ENCODE measurements at regions not wholly inside any gene's neighbourhood (a gene's known extent, or its start where the extent isn't known, plus 50 kb on each side); places are given as distances from the start of the nearest gene placed in this dataset.
A peak's percentile ranks its signal among the peaks of the same experiment; 100 is the strongest.

DNA sequence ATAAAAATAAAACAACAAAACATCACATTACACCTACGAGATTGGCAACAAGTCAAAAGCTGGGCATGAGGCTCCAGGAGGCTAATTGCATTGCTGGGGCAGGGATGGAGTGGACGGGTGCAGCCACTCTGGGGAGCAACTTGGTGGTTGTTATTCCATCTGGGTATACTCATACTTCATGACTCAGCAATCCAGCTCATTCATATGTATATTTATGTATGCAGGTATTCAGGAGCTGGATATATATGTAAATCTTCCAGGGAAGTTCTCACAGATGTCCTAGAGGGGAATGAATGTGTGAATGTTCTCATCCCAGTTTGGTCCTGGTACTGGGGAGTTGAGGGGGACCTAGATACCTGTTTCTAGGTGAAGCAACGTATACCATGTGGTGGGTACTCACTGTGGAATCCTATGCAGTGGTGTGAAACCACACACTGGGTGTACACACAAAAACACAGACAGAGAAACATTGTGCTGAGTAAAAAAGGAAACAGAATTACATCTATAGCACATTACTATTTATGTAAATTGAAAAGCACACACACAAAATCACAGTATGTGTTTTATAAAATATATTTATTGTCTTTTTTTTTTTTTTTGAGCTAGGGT, 79.7 kb upstream of the RAB4A start:
- peak overlapping the region; percentile 86 for H3K27ac ChIP-seq (ENCODE audit: low read depth)
- TF ChIP-seq POLR2AphosphoS5 (IDR thresholded peaks at IDR 0.05; ENCODE audit: low read depth), result peak; percentile 41; the same call in 1 of the 2 replicates
- TF ChIP-seq CREB1 (CRISPR knock-in tag; IDR thresholded peaks at IDR 0.05; ENCODE audit: low read depth), result peak; percentile 42; the same call in 1 of the 2 replicates
- TF ChIP-seq, protein P1, sequence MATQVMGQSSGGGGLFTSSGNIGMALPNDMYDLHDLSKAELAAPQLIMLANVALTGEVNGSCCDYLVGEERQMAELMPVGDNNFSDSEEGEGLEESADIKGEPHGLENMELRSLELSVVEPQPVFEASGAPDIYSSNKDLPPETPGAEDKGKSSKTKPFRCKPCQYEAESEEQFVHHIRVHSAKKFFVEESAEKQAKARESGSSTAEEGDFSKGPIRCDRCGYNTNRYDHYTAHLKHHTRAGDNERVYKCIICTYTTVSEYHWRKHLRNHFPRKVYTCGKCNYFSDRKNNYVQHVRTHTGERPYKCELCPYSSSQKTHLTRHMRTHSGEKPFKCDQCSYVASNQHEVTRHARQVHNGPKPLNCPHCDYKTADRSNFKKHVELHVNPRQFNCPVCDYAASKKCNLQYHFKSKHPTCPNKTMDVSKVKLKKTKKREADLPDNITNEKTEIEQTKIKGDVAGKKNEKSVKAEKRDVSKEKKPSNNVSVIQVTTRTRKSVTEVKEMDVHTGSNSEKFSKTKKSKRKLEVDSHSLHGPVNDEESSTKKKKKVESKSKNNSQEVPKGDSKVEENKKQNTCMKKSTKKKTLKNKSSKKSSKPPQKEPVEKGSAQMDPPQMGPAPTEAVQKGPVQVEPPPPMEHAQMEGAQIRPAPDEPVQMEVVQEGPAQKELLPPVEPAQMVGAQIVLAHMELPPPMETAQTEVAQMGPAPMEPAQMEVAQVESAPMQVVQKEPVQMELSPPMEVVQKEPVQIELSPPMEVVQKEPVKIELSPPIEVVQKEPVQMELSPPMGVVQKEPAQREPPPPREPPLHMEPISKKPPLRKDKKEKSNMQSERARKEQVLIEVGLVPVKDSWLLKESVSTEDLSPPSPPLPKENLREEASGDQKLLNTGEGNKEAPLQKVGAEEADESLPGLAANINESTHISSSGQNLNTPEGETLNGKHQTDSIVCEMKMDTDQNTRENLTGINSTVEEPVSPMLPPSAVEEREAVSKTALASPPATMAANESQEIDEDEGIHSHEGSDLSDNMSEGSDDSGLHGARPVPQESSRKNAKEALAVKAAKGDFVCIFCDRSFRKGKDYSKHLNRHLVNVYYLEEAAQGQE (IDR thresholded peaks at IDR 0.05; ENCODE audit: unreplicated experiment), result no peak
- TF ChIP-seq NANOG (IDR thresholded peaks at IDR 0.05; ENCODE audit: borderline replicate concordance), result peak; percentile 70; the same call in 1 of the 2 replicates
- TF ChIP-seq, protein P2, sequence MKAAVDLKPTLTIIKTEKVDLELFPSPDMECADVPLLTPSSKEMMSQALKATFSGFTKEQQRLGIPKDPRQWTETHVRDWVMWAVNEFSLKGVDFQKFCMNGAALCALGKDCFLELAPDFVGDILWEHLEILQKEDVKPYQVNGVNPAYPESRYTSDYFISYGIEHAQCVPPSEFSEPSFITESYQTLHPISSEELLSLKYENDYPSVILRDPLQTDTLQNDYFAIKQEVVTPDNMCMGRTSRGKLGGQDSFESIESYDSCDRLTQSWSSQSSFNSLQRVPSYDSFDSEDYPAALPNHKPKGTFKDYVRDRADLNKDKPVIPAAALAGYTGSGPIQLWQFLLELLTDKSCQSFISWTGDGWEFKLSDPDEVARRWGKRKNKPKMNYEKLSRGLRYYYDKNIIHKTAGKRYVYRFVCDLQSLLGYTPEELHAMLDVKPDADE (IDR thresholded peaks at IDR 0.05), result no peak
- TF ChIP-seq, protein P3, sequence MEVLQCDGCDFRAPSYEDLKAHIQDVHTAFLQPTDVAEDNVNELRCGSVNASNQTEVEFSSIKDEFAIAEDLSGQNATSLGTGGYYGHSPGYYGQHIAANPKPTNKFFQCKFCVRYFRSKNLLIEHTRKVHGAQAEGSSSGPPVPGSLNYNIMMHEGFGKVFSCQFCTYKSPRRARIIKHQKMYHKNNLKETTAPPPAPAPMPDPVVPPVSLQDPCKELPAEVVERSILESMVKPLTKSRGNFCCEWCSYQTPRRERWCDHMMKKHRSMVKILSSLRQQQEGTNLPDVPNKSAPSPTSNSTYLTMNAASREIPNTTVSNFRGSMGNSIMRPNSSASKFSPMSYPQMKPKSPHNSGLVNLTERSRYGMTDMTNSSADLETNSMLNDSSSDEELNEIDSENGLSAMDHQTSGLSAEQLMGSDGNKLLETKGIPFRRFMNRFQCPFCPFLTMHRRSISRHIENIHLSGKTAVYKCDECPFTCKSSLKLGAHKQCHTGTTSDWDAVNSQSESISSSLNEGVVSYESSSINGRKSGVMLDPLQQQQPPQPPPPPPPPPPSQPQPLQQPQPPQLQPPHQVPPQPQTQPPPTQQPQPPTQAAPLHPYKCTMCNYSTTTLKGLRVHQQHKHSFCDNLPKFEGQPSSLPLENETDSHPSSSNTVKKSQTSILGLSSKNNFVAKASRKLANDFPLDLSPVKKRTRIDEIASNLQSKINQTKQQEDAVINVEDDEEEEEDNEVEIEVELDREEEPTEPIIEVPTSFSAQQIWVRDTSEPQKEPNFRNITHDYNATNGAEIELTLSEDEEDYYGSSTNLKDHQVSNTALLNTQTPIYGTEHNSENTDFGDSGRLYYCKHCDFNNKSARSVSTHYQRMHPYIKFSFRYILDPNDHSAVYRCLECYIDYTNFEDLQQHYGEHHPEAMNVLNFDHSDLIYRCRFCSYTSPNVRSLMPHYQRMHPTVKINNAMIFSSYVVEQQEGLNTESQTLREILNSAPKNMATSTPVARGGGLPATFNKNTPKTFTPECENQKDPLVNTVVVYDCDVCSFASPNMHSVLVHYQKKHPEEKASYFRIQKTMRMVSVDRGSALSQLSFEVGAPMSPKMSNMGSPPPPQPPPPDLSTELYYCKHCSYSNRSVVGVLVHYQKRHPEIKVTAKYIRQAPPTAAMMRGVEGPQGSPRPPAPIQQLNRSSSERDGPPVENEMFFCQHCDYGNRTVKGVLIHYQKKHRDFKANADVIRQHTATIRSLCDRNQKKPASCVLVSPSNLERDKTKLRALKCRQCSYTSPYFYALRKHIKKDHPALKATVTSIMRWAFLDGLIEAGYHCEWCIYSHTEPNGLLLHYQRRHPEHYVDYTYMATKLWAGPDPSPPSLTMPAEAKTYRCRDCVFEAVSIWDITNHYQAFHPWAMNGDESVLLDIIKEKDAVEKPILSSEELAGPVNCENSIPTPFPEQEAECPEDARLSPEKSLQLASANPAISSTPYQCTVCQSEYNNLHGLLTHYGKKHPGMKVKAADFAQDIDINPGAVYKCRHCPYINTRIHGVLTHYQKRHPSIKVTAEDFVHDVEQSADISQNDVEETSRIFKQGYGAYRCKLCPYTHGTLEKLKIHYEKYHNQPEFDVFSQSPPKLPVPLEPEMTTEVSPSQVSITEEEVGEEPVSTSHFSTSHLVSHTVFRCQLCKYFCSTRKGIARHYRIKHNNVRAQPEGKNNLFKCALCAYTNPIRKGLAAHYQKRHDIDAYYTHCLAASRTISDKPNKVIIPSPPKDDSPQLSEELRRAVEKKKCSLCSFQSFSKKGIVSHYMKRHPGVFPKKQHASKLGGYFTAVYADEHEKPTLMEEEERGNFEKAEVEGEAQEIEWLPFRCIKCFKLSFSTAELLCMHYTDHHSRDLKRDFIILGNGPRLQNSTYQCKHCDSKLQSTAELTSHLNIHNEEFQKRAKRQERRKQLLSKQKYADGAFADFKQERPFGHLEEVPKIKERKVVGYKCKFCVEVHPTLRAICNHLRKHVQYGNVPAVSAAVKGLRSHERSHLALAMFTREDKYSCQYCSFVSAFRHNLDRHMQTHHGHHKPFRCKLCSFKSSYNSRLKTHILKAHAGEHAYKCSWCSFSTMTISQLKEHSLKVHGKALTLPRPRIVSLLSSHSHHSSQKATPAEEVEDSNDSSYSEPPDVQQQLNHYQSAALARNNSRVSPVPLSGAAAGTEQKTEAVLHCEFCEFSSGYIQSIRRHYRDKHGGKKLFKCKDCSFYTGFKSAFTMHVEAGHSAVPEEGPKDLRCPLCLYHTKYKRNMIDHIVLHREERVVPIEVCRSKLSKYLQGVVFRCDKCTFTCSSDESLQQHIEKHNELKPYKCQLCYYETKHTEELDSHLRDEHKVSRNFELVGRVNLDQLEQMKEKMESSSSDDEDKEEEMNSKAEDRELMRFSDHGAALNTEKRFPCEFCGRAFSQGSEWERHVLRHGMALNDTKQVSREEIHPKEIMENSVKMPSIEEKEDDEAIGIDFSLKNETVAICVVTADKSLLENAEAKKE (CRISPR knock-in tag; IDR thresholded peaks at IDR 0.05), result peak; percentile 91
- H4K20me1 ChIP-seq (replicated peaks; ENCODE audit: insufficient read depth), result no peaks in the 10 kb centered on the region
- peak; percentile 82 for DNase-seq (ENCODE audit: low spot score)
- H3K4me1 ChIP-seq (ENCODE audit: insufficient read depth), result peaks cover 17% of the 10 kb centered on the region
- no peaks in the 10 kb centered on the region for H3K9me2 ChIP-seq (ENCODE audit: insufficient read depth)
- H3K4me2 ChIP-seq, result no peak overlapping the region
- no peaks in the 10 kb centered on the region for H3K36me3 ChIP-seq (ENCODE audit: insufficient read depth)
- H3K79me2 ChIP-seq (replicated peaks; ENCODE audit: insufficient read depth), result no peaks in the 10 kb centered on the region
- Mint-ChIP-seq H3K36me3 (ENCODE audit: low read depth) (no peaks in the 10 kb centered on the region), H3K27ac (peak overlapping the region; percentile 95), H3K27me3 (ENCODE audit: insufficient read depth, low read depth, poor library complexity) (peaks cover 7% of the 10 kb centered on the region), H3K9me3 (no peaks in the 10 kb centered on the region), H3K4me1 (peaks cover 37% of the 10 kb centered on the region), H3K4me3 (no peak overlapping the region)
- H3F3A ChIP-seq (replicated peaks; ENCODE audit: low read depth), result no peaks in the 10 kb centered on the region
- peak; percentile 87 for ATAC-seq
- H2AFZ ChIP-seq, result no peak overlapping the region
- H3K4me3 ChIP-seq, result no peak overlapping the region
- H3K27me3 ChIP-seq (ENCODE audit: insufficient read depth), result no peaks in the 10 kb centered on the region

Measured in GM23338 (cell line).